Lung (tissue), 11 donors: ENCODE measurements at regions not wholly inside any gene's neighbourhood (a gene's known extent, or its start where the extent isn't known, plus 50 kb on each side); places are given as distances from the start of the nearest gene placed in this dataset.

Experiments used
- ATAC-seq: fragments of 200-7000 bp; cut with Tn5 transposase; one replicate; pipeline ENCODE4 v1.9.1; 2020; ENCODE audit warnings: moderate number of reproducible peaks; ENCODE audit not compliant: insufficient read depth, low FRiP score
- DNase-seq, 3 donors: peaks; one replicate each; pipeline ENCODE4 v3.0.0-alpha.2; 2013 to 2017
- H3K27ac ChIP-seq, 2 donors: one replicate each; pipeline ENCODE4 v1.5.1; 2013; ENCODE audit warnings: mild to moderate bottlenecking in 2 of 2, moderate library complexity in 2 of 2, control low read depth in 1 of 2, inconsistent platforms in 1 of 2, low read depth in 1 of 2, low read length in 1 of 2
- H3K27me3 ChIP-seq, 3 donors: one replicate each; pipeline ENCODE4 v1.5.1; 2013; ENCODE audit warnings: low read length in 2 of 3; ENCODE audit not compliant: control insufficient read depth in 3 of 3, insufficient read depth in 3 of 3
- H3K36me3 ChIP-seq, 4 donors: one replicate each; pipeline ENCODE4 v1.5.1; 2013; ENCODE audit warnings: low read length in 4 of 4, mild to moderate bottlenecking in 1 of 4, moderate library complexity in 1 of 4; ENCODE audit not compliant: control insufficient read depth in 4 of 4, insufficient read depth in 4 of 4
- H3K4me1 ChIP-seq, 5 donors: one replicate each; pipeline ENCODE4 v1.5.1; 2013; ENCODE audit warnings: low read length in 5 of 5, mild to moderate bottlenecking in 2 of 5, moderate library complexity in 1 of 5; ENCODE audit not compliant: control insufficient read depth in 5 of 5, insufficient read depth in 5 of 5
- H3K4me3 ChIP-seq: one replicate; pipeline ENCODE4 v1.5.1; 2013; ENCODE audit warnings: mild to moderate bottlenecking, control low read depth, moderate library complexity
- H3K9ac ChIP-seq, 2 donors: one replicate each; pipeline ENCODE4 v1.5.1; 2013; ENCODE audit warnings: low read length in 2 of 2, control low read depth in 1 of 2; ENCODE audit not compliant: insufficient read depth in 1 of 2
- H3K9me3 ChIP-seq, 4 donors: one replicate each; pipeline ENCODE4 v1.5.1; 2013; ENCODE audit warnings: low read length in 3 of 4, mild to moderate bottlenecking in 1 of 4, moderate library complexity in 1 of 4; ENCODE audit not compliant: control insufficient read depth in 4 of 4, insufficient read depth in 3 of 4
- CTCF ChIP-seq: IDR thresholded peaks from 2 replicates; pipeline ENCODE4 v1.5.1; 2012; ENCODE audit warnings: mild to moderate bottlenecking; ENCODE audit errors: control extremely low read depth, extremely low read depth
- whole genome bisulfite sequencing, 2 donors: extraction: QIAGEN DNeasy Blood & Tissue Kit; methylation state at CpG; one replicate each; pipeline ENCODE4 v1.1.7; 2013; 5-methylcytosine and 5-hydroxymethylcytosine counted together
- donor health status: control.
- donor health status: control.
- donor health status: Bipolar disorder and iron deficiency.
- donor health status: healthy.
- donor health status: DM: yes; HTN: yes; CAD: no.

GRCh38 chr3:78035131-78035641 is 995.3 kb downstream of the ROBO2 start:
- no peaks in the 10 kb centered on the region for H3K27me3 ChIP-seq
- no peak overlapping the region for H3K4me3 ChIP-seq
- 18 to 23% methylated on average over 7 of the region's 7 CpGs for WGBS, 2 donors
- TF ChIP-seq CTCF = no peak
- no peaks in the 10 kb centered on the region for H3K9me3 ChIP-seq
- DNase-seq (peak in 2 of 3 donors; percentile 56 to 59), ATAC-seq (no peak)
- H3K36me3 ChIP-seq = no peaks in the 10 kb centered on the region
- peak overlapping the region in 1 of 2 donors; percentile 50 for H3K9ac ChIP-seq
- H3K27ac ChIP-seq = no peak overlapping the region
- H3K4me1 ChIP-seq = peaks cover 0 to 12% (median 0%) of the 10 kb centered on the region in 5 donors

GRCh38 chr3:78041486-78041885 is 1001.6 kb downstream of the ROBO2 start:
- Histone ChIP-seq H3K36me3 (no peaks in the 10 kb centered on the region), H3K4me3 (no peak overlapping the region), H3K4me1 (no peaks in the 10 kb centered on the region), H3K27ac (no peak overlapping the region), H3K9ac (no peak overlapping the region), H3K27me3 (no peaks in the 10 kb centered on the region), H3K9me3 (no peaks in the 10 kb centered on the region)
- WGBS, 2 donors = 83 to 86% methylated on average over 1 of the region's 1 CpG
- DNase-seq (no peak), ATAC-seq (no peak)
- TF ChIP-seq CTCF = no peak

- ATAC-seq (no peak), DNase-seq (no peak)
- H3K36me3 ChIP-seq = no peaks in the 10 kb centered on the region
- H3K9ac ChIP-seq = no peak overlapping the region
- H3K4me1 ChIP-seq = peaks cover 0 to 8% (median 0%) of the 10 kb centered on the region in 5 donors
- no peaks in the 10 kb centered on the region for H3K27me3 ChIP-seq
- no peak for TF ChIP-seq CTCF
- no peak overlapping the region for H3K27ac ChIP-seq
- H3K4me3 ChIP-seq = no peak overlapping the region
- 90 to 93% methylated on average over 6 of the region's 6 CpGs for WGBS, 2 donors
- H3K9me3 ChIP-seq = no peaks in the 10 kb centered on the region
These were observed 1006.7 kb downstream of the ROBO2 start for GRCh38 chr3:78046566-78046965.

GRCh38 chr3:78048698-78049097 is 1008.8 kb downstream of the ROBO2 start:
- Histone ChIP-seq H3K4me1 (peaks cover 0 to 8% (median 0%) of the 10 kb centered on the region in 5 donors), H3K27me3 (no peaks in the 10 kb centered on the region), H3K9ac (no peak overlapping the region), H3K36me3 (no peaks in the 10 kb centered on the region), H3K4me3 (no peak overlapping the region), H3K27ac (no peak overlapping the region), H3K9me3 (no peaks in the 10 kb centered on the region)
- ATAC-seq (no peak), DNase-seq (no peak)
- 39 to 41% methylated on average over 3 of the region's 3 CpGs for WGBS, 2 donors
- no peak for TF ChIP-seq CTCF
